ENCODE measurements at regions not wholly inside any gene's neighbourhood (a gene's known extent, or its start where the extent isn't known, plus 50 kb on each side); places are given as distances from the start of the nearest gene placed in this dataset.

GRCh38 chr5:164435576-164435975, 930.2 kb downstream of the MAT2B start:
- no peak overlapping the region for H3K27ac Mint-ChIP-seq (ENCODE audit: unreplicated experiment)
- H3K4me1 Mint-ChIP-seq (ENCODE audit: low read depth) = no peaks in the 10 kb centered on the region
- TF ChIP-seq CTCF (IDR thresholded peaks at IDR 0.05) = no peak
- DNase-seq (ENCODE audit: low spot score) = no peak
- no peaks in the 10 kb centered on the region for H3K9me3 Mint-ChIP-seq (ENCODE audit: low read depth)
- no peaks in the 10 kb centered on the region for H3K27me3 Mint-ChIP-seq (ENCODE audit: low read depth)
- no peaks in the 10 kb centered on the region for H3K36me3 Mint-ChIP-seq (ENCODE audit: low read depth)
- H3K4me3 Mint-ChIP-seq (ENCODE audit: unreplicated experiment) = no peak overlapping the region

GRCh38 chr5:164439799-164440198, 934.4 kb downstream of the MAT2B start:
- no peaks in the 10 kb centered on the region for H3K36me3 Mint-ChIP-seq (ENCODE audit: low read depth)

GRCh38 chr5:164449460-164449859, 944.0 kb downstream of the MAT2B start:
- TF ChIP-seq CTCF (IDR thresholded peaks at IDR 0.05) = no peak
- H3K36me3 Mint-ChIP-seq (ENCODE audit: low read depth) = no peaks in the 10 kb centered on the region

More at GRCh38 chr5:164439799-164440198, 934.4 kb downstream of the MAT2B start:
- DNase-seq (ENCODE audit: low spot score) = no peak
- Mint-ChIP-seq H3K27ac (ENCODE audit: unreplicated experiment) (no peak overlapping the region), H3K4me3 (ENCODE audit: unreplicated experiment) (no peak overlapping the region), H3K27me3 (ENCODE audit: low read depth) (no peaks in the 10 kb centered on the region), H3K9me3 (ENCODE audit: low read depth) (no peaks in the 10 kb centered on the region), H3K4me1 (ENCODE audit: low read depth) (no peaks in the 10 kb centered on the region)
- TF ChIP-seq CTCF (IDR thresholded peaks at IDR 0.05) = no peak

GRCh38 chr5:164466033-164466432, 960.6 kb downstream of the MAT2B start:
- H3K4me1 Mint-ChIP-seq (ENCODE audit: low read depth) = no peaks in the 10 kb centered on the region
- no peak for TF ChIP-seq CTCF (IDR thresholded peaks at IDR 0.05)

More at GRCh38 chr5:164449460-164449859, 944.0 kb downstream of the MAT2B start:
- Mint-ChIP-seq H3K9me3 (ENCODE audit: low read depth) (no peaks in the 10 kb centered on the region), H3K27ac (ENCODE audit: unreplicated experiment) (no peak overlapping the region), H3K27me3 (ENCODE audit: low read depth) (peaks cover 14% of the 10 kb centered on the region), H3K4me1 (ENCODE audit: low read depth) (no peaks in the 10 kb centered on the region), H3K4me3 (ENCODE audit: unreplicated experiment) (no peak overlapping the region)
- DNase-seq (ENCODE audit: low spot score) = no peak

GRCh38 chr5:164470312-164470711, 964.9 kb downstream of the MAT2B start:
- no peak for TF ChIP-seq CTCF (IDR thresholded peaks at IDR 0.05)
- no peak for DNase-seq (ENCODE audit: low spot score)
- Mint-ChIP-seq H3K4me3 (ENCODE audit: unreplicated experiment) (no peak overlapping the region), H3K4me1 (ENCODE audit: low read depth) (no peaks in the 10 kb centered on the region), H3K27me3 (ENCODE audit: low read depth) (peaks cover 8% of the 10 kb centered on the region), H3K36me3 (ENCODE audit: low read depth) (no peaks in the 10 kb centered on the region), H3K9me3 (ENCODE audit: low read depth) (peaks cover 5% of the 10 kb centered on the region), H3K27ac (ENCODE audit: unreplicated experiment) (no peak overlapping the region)

More at GRCh38 chr5:164466033-164466432, 960.6 kb downstream of the MAT2B start:
- no peaks in the 10 kb centered on the region for H3K9me3 Mint-ChIP-seq (ENCODE audit: low read depth)
- no peak overlapping the region for H3K4me3 Mint-ChIP-seq (ENCODE audit: unreplicated experiment)
- no peaks in the 10 kb centered on the region for H3K36me3 Mint-ChIP-seq (ENCODE audit: low read depth)
- H3K27me3 Mint-ChIP-seq (ENCODE audit: low read depth) = peaks cover 7% of the 10 kb centered on the region
- H3K27ac Mint-ChIP-seq (ENCODE audit: unreplicated experiment) = no peak overlapping the region
- no peak for DNase-seq (ENCODE audit: low spot score)
